C1 segment of cervical spinal cord (tissue), 14 donors: ENCODE measurements at regions not wholly inside any gene's neighbourhood (a gene's known extent, or its start where the extent isn't known, plus 50 kb on each side); places are given as distances from the start of the nearest gene placed in this dataset.
"Not testable (repeated sequence)": the region's sequence is repeated elsewhere in the genome, so short reads cannot be mapped to it uniquely, and the experiment has no call there.

Experiments
- DNase-seq, 14 donors: peaks; one replicate each; lab custom pipeline; 2025; lab: John Stamatoyannopoulos, UW

DNA sequence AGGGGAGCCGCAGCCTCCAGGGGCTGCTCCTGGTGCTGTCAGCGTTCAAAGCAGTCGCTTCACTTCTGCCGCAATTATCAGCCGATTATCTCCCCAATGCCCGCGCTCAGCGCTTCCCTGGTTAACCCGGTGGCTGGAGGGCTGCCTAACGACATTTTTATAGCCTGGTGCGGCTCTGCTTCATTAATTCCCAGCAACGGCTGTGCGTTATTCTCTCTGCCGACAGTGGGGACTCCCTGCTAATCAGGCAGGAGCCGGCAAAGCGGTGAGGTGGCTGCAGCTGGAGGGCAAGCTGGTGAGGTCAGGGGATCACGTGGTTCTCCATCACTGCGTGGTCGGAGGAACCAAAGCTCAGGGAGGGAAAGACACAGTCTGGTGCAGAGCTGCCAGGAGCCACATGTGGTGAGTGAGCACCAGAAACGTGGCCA, 62.9 kb downstream of the GLRX5 start:
- DNase-seq = peak in 3 of 14 donors; percentile 5 to 13 (median 5)

DNA sequence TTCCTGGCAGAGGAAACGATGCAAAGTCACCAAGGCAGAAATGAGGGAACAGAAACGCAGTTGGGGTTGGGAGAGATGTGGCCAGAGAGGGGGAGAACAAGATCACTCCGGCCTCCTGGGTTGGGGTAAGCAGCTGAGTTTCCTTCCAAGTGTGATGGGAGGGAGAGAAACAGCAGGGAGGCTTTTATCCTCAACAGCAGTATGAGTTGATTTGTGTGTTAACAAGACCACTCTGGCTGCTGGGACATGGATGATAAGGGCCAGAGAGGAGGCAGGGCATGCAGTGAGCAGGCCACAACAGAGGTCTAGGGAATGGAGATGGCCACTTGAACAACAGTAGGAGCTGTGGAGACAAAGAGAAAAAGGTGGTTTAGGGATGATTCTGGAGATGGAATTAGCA, 66.8 kb downstream of the GLRX5 start:
- DNase-seq = no peak

DNA sequence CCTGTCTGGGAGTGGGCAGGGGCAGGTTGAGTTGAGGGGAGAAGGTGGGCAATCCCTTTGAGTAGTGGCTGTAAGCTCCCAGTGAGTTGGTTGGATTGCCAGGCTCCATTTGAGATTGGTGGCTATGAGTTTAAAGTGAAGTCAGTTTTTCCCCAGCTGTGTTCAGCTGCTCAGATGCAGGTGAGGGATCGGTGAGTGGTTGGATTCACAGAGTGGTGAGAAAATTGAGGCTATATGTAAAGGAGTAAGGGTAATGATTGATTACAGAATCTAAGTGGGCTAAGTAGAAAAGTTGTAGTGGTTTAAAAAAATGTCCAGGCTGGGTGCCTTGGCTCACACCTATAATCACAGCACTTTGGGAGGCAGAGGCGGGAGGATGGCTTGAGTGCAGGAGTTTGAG, 68.6 kb downstream of the GLRX5 start:
- DNase-seq = no peak

DNA sequence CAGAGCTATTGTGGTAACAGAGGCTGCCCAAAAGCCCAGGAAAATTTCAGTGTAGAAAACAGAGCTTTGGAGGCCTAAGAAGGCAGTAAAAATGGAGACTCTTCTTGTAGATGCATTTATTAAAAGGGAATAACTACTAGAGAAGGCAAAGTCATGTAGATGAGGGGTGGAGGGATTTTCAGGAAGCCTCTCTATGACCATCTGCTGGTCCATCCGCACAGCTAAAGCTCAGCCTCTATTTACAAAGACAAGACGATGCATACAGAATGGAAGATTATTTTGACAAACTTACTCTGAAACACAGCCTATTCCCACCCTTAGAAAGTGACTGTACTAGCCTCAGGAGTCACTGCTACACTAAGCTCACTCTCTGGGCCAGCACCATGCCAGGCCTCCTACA, 71.4 kb downstream of the GLRX5 start:
- DNase-seq = no peak

DNA sequence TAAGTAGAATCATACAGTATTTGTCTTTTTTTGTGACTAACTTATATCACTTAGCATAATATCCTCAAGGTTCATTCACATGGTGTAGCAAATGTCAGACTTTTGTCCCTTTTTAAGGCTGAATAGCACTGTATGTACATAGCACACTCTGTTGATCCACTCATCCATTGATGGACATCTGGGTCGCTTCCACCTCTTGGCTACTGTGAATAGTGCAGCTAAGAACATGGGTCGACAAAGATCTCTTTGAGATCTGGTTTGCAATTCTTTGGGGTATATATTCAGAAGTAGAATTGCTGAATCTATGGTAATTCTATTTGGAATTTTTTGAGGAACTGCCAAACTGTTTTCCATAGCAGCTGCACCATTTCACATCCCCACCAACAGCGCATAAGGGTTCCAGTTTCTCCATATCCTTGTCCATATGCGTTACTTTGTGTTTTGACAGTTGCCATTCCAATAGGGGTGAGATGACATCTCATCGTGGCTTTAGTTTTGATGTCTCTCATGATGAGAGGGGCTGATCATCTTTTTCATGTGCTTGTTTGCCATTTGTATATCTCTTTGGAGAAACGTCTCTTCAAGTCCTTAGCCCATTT, 73.9 kb downstream of the GLRX5 start:
- no peak for DNase-seq

DNA sequence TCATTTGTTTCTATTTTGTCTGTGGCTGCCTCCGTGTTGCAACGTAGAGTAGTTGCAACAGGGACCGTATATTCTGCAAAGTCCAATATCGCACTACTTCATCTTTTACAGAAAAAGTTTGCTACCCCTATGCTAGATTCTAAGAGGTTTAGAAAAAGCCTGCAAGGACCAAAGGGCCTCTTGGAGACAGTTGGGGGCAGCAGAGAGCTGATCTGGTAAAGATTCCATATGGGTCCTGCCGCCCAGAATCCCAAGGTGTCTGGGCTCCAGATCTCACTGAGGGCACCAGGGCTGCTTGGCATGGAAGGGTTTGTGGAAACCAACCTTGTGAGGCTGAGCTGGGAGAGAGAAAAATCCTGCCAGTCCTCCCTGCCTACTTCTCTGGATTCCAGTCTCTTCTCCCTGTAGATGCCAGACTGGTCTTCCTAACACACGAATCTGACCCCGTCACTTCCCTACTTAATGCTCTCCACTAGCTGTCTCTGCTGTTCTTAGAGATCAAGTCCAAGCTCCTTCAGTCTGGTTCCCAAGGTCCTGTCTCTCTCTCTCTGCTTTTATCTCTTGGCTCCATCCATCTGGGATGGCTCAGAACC, 74.6 kb downstream of the GLRX5 start:
- DNase-seq = no peak

DNA sequence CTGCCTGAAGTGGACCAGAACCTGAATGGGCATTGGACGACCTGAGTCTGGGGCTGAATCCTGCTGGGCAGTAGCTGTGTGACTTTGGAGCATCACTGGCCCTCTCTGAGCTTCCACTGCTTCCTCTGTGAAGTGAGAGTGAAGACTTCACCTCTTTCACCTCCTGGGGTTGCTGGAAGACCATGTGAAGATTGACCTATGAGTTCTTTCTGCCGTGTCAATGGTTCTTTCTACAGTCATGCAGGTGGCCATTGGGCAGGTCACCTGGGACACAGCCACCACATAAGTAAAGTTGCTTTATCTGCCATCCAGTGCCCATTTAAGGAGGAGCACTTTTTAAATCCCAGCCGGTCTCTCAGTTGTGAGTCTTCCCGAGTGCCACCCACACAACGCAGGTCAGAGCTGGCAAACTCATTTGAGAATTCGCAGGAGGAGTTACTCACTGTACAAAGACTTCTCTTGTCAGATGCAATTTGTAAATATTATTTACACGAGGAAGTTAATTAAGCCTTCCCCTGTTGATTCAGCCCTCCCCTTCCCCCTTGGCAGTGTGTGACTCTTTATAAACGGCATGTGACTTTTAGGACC, 74.8 kb upstream of the TCL1B start:
- no peak for DNase-seq

DNA sequence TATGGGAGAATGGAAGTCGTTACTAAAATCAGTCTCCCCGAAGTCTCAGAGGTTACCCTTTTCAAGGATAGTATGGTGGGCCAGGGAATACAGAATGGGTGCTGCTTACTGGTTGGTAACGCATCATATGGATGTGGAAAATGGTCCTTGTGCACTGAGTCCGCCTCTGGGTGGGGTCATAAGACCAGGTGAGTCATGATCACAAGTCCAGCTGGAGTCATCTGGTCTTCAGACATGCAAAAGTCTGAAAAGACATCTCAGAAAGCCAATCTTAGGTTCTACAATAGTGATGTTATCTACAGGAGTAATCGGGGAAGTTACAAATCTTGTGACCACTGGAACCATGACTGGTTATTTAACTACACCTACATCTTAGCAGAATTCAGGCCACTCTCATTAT, 71.9 kb upstream of the TCL1B start:
- no peak for DNase-seq

DNA sequence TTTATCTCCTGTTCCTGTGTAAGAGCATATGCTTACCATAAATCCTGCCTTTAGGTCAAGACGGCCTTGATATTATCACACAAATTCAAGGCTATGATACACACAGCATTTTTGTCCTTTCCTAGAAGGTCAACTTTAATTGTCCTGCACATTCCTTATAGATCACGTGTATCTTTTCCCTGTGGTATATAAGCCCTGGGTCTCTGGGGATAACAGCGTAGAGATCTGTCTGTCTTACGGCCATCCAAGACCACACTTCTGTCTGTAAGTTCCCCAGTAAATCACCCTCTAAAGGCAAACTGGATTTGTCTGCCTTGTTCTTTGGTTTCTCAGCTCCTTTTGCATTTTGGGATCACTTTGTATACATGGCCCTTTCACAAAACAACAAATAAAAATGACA, 69.5 kb upstream of the TCL1B start:
- DNase-seq = no peak

DNA sequence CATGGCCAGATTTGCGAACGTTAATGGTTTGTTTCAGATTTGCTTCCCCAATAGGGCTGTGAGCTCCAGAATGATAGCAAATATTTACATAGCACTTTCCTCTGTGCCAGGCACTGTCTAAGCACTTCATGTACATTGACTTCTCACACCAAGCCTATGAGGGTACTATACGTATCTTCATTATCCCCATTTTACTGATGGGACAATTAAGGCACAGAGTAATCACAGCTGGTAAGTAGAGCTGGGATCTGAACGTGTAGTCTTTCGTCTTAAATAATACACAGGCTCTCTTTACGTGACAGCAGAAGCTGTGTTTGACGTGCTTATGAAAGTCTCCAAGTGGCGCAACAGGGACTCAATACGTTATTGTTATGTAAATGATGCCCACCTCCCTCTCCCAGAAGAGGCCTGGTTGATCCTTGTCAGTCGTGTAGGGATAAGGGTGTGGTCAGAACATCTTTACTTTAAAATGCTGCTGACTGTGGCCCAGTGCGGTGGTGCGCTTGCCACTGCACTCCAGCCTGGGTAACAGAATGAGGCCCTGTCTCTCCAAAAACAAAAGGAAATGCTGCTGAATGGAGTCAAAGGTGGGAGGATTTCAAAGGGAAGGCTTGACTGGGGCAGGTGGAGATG, 66.3 kb upstream of the TCL1B start:
- DNase-seq = no peak

DNA sequence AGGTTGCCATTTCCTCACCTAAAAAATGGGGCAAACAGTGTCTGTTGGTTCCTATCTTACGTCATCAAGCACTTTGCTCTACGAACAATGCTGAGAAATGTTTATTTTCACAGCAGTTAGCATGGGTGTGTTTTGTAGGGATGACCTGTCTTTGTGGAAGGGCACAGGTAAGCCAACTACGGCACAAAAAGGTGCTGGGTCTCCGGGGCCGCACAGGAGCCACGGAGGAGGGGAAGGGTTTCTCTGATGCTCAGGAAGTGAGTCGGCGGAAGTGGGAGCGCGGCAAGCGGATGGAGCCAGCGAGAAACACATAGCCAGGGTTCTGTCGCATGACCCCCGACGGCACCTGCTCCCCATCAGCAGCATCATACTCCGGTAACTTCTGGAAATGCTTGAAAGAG, 65.6 kb upstream of the TCL1B start:
- no peak for DNase-seq

DNA sequence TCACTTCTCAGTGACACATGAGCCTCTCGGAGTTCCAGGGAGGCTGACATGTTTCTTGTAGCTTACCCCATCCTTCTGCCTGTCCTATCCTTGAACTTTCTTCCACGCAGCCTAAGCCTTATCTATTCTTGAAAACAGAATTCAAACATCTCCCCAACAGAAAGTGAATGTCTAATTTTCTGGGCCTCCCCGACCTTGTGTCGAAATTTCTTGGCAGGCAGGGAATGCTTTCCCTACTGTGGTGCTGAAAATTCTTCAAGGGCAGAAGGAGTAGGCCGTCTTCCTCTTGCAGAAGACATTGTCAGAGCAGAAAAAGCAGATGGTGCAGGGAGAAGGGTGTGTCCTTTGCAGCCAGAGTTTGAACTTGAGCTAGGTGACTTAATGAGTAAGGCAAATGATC, 63.0 kb upstream of the TCL1B start:
- DNase-seq = no peak

DNA sequence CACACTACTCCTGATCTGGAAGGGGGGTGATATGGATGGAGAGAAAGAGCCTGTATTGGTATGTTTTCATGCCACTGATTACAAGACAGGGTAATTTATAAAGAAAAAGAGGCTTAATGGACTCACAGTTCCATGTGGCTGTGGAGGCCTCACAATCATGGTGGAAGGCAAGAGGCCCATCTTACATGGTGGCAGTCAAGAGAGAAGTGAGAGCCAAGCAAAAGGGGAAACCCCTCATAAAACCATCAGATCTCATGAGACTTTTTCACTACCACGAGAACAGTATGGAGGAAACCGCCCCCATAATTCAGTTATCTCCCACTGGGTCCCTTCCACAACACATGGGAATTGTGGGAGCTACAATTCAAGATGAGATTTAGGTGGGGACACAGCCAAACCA, 60.5 kb upstream of the TCL1B start:
- DNase-seq = not testable (repeated sequence)

DNA sequence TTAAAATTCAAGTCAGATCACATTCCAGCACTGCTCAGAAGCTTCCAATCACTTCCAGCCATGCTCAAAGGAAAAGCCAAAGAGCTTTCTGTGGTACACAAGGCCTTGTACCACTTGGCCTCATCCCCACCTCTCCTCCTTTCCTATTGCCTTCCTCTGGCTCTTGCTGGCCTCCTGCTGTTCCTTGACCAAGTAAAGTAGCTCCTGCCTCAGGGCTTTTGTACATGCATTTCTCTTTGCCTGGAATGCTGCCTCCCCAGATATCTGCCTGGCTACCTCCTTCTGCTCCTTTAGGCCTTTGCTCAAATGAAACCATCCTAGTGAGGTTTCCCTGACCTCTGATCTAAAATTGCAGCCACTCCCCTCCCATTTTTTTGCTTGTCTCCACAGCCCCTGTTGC, 51.2 kb upstream of the TCL1B start:
- DNase-seq = no peak
